PC-3 (cell line): ENCODE measurements at regions not wholly inside any gene's neighbourhood (a gene's known extent, or its start where the extent isn't known, plus 50 kb on each side); places are given as distances from the start of the nearest gene placed in this dataset.

ENCODE experiments used
- ATAC-seq: fragments of 200-7000 bp; cut with Tn5 transposase; 2 replicates; pipeline ENCODE4 v1.9.1; 2020; ENCODE audit warnings: mild to moderate bottlenecking, moderate library complexity
- BruUV-seq: library from RNA; stranded (reverse); fragments of 400-500 nt; replicated peaks from 2 replicates; lab custom pipeline; 2021; lab: Mats Ljungman, UMichigan
- CTCF ChIA-PET: fragments of 300-600 bp; sonication (Branson Sonifier 250); formaldehyde crosslinking; loops from one replicate; lab custom pipeline; 2022; ENCODE audit warnings: antibody characterized with exemption; lab: Charles Lee
- POLR2A ChIA-PET: fragments of 300-600 bp; sonication (Branson Sonifier 250); formaldehyde crosslinking; loops from one replicate; lab custom pipeline; 2022; ENCODE audit warnings: antibody characterized with exemption; ENCODE audit not compliant: unreplicated experiment; lab: Charles Lee
- DNase-seq: peaks from one replicate; pipeline ENCODE4 v3.0.0-alpha.2; 2015
- H2AFZ ChIP-seq: fragments of 300-600 bp; sonication (generic); 2 replicates; pipeline ENCODE4 v1.6.0; 2016; ENCODE audit warnings: antibody characterized with exemption, low read length
- H3F3A ChIP-seq: fragments of 300-600 bp; sonication (generic); one replicate; pipeline ENCODE4 v1.6.0; 2017; ENCODE audit warnings: antibody characterized with exemption, low read length, control low read depth, mild to moderate bottlenecking; ENCODE audit not compliant: unreplicated experiment
- H3K27ac ChIP-seq: fragments of 300-600 bp; sonication (generic); 2 replicates; pipeline ENCODE4 v1.5.1; 2016; ENCODE audit warnings: mild to moderate bottlenecking, low read length
- H3K27me3 ChIP-seq: fragments of 300-600 bp; sonication (generic); 2 replicates; pipeline ENCODE4 v1.6.1; 2016; ENCODE audit warnings: low read length, mixed read lengths
- H3K36me3 ChIP-seq: fragments of 300-600 bp; sonication (generic); 2 replicates; pipeline ENCODE4 v1.6.1; 2016; ENCODE audit warnings: low read depth, mixed run types, low read length, mixed read lengths
- H3K4me1 ChIP-seq: fragments of 300-600 bp; sonication (generic); 2 replicates; pipeline ENCODE4 v1.5.1; 2016; ENCODE audit warnings: low read length; ENCODE audit not compliant: insufficient read depth
- H3K4me2 ChIP-seq: fragments of 300-600 bp; sonication (generic); 2 replicates; pipeline ENCODE4 v1.6.0; 2016; ENCODE audit warnings: low read length
- H3K4me3 ChIP-seq: fragments of 300-600 bp; sonication (generic); 2 replicates; pipeline ENCODE4 v1.5.1; 2016; ENCODE audit warnings: mild to moderate bottlenecking, low read length, mixed read lengths
- H3K79me2 ChIP-seq: fragments of 300-600 bp; sonication (generic); 2 replicates; pipeline ENCODE4 v1.6.1; 2017; ENCODE audit warnings: low read length, mixed read lengths
- H3K9ac ChIP-seq: fragments of 300-600 bp; sonication (generic); 2 replicates; pipeline ENCODE4 v1.6.0; 2016; ENCODE audit warnings: mild to moderate bottlenecking, low read length
- H3K9me2 ChIP-seq: fragments of 300-600 bp; sonication (generic); replicated peaks from 2 replicates; pipeline ENCODE4 v1.6.1; 2016; ENCODE audit warnings: mixed run types, low read length, mixed read lengths
- H3K9me3 ChIP-seq: fragments of 300-600 bp; sonication (generic); 2 replicates; pipeline ENCODE4 v1.6.1; 2016; ENCODE audit warnings: low read length, mixed read lengths
- H4K20me1 ChIP-seq: fragments of 300-600 bp; sonication (generic); 2 replicates; pipeline ENCODE4 v1.6.1; 2016; ENCODE audit warnings: low read length, mixed read lengths
- EZH2 ChIP-seq: fragments of 300-600 bp; sonication (generic); IDR thresholded peaks from one replicate; pipeline ENCODE4 v1.6.1; 2017; ENCODE audit warnings: antibody characterized with exemption, mild to moderate bottlenecking, low read length; ENCODE audit not compliant: unreplicated experiment
- EZH2phosphoT487 ChIP-seq: fragments of 300-600 bp; sonication (generic); IDR thresholded peaks from 2 replicates; pipeline ENCODE4 v1.6.1; 2018; ENCODE audit warnings: mild to moderate bottlenecking, antibody characterized with exemption, low read length, borderline replicate concordance
- intact Hi-C: fragments of 100-400 bp; cut with micrococcal nuclease; formaldehyde crosslinking; loops from 2 replicates; pipeline ENCODE4 v1.9.0; 2023
- TF ChIP-seq, protein P1 (sequence below): fragments of 300-600 bp; sonication (generic); conservative IDR thresholded peaks from 2 replicates; pipeline ENCODE4 v1.5.1; 2017; ENCODE audit warnings: antibody characterized with exemption, low read depth, mild to moderate bottlenecking, low read length

DNA sequence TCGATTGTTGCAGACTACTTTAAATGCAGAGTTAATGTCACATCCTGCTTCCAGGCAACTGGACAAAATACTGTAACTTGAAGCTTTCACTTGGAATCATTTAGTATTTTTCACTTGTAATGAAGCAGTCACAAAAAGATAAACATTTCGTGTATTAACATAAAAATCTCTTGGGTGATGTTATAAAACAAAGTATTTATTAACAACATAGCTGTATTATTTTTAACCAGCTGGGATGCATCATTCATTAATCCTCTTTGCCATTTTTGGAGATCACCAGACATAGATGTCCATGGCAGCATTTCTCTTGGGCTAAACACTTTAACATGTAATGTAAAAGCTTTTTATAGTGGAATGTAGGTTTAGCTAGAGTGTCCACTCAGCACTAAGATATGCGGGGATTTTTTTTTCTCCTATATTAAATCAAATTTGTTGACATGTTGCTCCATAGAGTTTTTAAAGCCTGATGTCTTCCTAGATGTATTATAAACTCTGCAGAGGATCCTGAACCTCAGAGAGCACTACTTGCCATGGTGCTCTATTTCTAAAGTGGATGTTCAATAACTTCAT lies 193.7 kb upstream of the SPANXN4 start:
- Histone ChIP-seq H3K9me3 (no peaks in the 10 kb centered on the region), H3K27me3 (no peaks in the 10 kb centered on the region), H3K9me2 (no peaks in the 10 kb centered on the region), H4K20me1 (no peaks in the 10 kb centered on the region), H3K9ac (no peak overlapping the region), H2AFZ (no peak overlapping the region), H3K4me1 (no peaks in the 10 kb centered on the region), H3F3A (no peaks in the 10 kb centered on the region), H3K79me2 (no peaks in the 10 kb centered on the region), H3K4me3 (no peak overlapping the region), H3K36me3 (no peaks in the 10 kb centered on the region), H3K27ac (no peak overlapping the region), H3K4me2 (no peak overlapping the region)
- TF ChIP-seq EZH2 (no peak), EZH2phosphoT487 (no peak)
- TF ChIP-seq, protein P1, sequence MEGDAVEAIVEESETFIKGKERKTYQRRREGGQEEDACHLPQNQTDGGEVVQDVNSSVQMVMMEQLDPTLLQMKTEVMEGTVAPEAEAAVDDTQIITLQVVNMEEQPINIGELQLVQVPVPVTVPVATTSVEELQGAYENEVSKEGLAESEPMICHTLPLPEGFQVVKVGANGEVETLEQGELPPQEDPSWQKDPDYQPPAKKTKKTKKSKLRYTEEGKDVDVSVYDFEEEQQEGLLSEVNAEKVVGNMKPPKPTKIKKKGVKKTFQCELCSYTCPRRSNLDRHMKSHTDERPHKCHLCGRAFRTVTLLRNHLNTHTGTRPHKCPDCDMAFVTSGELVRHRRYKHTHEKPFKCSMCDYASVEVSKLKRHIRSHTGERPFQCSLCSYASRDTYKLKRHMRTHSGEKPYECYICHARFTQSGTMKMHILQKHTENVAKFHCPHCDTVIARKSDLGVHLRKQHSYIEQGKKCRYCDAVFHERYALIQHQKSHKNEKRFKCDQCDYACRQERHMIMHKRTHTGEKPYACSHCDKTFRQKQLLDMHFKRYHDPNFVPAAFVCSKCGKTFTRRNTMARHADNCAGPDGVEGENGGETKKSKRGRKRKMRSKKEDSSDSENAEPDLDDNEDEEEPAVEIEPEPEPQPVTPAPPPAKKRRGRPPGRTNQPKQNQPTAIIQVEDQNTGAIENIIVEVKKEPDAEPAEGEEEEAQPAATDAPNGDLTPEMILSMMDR = no peak
- DNase-seq (no peak), ATAC-seq (no peak)
- ChIA-PET CTCF (no interaction called here), POLR2A (no interaction called here)
- BruUV-seq = no TSS peak
- intact Hi-C loops = no loop called here

GRCh38 chrX:142854970-142855369 lies 170.8 kb upstream of the SPANXN4 start:
- no peak overlapping the region for H3K4me3 ChIP-seq
- no peaks in the 10 kb centered on the region for H3K9me2 ChIP-seq
- no peaks in the 10 kb centered on the region for H3K4me1 ChIP-seq

GRCh38 chrX:142860944-142861343 lies 164.8 kb upstream of the SPANXN4 start:
- Histone ChIP-seq H3K4me2 (no peak overlapping the region), H3K4me1 (no peaks in the 10 kb centered on the region), H3F3A (no peaks in the 10 kb centered on the region), H3K9me2 (no peaks in the 10 kb centered on the region), H3K27ac (no peak overlapping the region), H3K9me3 (no peaks in the 10 kb centered on the region), H3K27me3 (no peaks in the 10 kb centered on the region), H4K20me1 (no peaks in the 10 kb centered on the region), H2AFZ (no peak overlapping the region), H3K4me3 (no peak overlapping the region), H3K36me3 (no peaks in the 10 kb centered on the region), H3K79me2 (no peaks in the 10 kb centered on the region), H3K9ac (no peak overlapping the region)
- ATAC-seq (no peak), DNase-seq (no peak)
- intact Hi-C loops = no loop called here
- TF ChIP-seq, protein P1 = no peak
- TF ChIP-seq EZH2 = no peak
- TF ChIP-seq EZH2phosphoT487 = no peak
- no TSS peak for BruUV-seq
- POLR2A ChIA-PET = no interaction called here
- CTCF ChIA-PET = no interaction called here

More at GRCh38 chrX:142854970-142855369, 170.8 kb upstream of the SPANXN4 start:
- ATAC-seq (no peak), DNase-seq (no peak)
- POLR2A ChIA-PET = no interaction called here
- TF ChIP-seq EZH2phosphoT487 (no peak), EZH2 (no peak)
- TF ChIP-seq, protein P1 = no peak
- Histone ChIP-seq H3K27me3 (no peaks in the 10 kb centered on the region), H3K36me3 (no peaks in the 10 kb centered on the region), H3K9ac (no peak overlapping the region), H3K27ac (no peak overlapping the region), H4K20me1 (no peaks in the 10 kb centered on the region), H3K79me2 (no peaks in the 10 kb centered on the region), H2AFZ (no peak overlapping the region), H3K4me2 (no peak overlapping the region), H3K9me3 (no peaks in the 10 kb centered on the region), H3F3A (no peaks in the 10 kb centered on the region)
- intact Hi-C loops = no loop called here
- CTCF ChIA-PET = no interaction called here
- no TSS peak for BruUV-seq
